ENCODE measurements at regions not wholly inside any gene's neighbourhood (a gene's known extent, or its start where the extent isn't known, plus 50 kb on each side); places are given as distances from the start of the nearest gene placed in this dataset.
A peak's percentile ranks its signal among the peaks of the same experiment; 100 is the strongest.

GRCh38 chr16:86372193-86372592 is 138.1 kb upstream of the FOXF1 start:
- H3K4me3 ChIP-seq (ENCODE audit: low read depth, low read length), result no peak overlapping the region
- TF ChIP-seq POLR2A (IDR thresholded peaks at IDR 0.05; ENCODE audit: extremely low read depth, insufficient read length) (no peak), MAX (IDR thresholded peaks at IDR 0.05; ENCODE audit: low read depth, low read length) (no peak), MYC (IDR thresholded peaks at IDR 0.05; ENCODE audit: low read depth, low read length) (no peak), CTCF (IDR thresholded peaks at IDR 0.05; ENCODE audit: low read depth, low read length) (no peak)
- DNase-seq (ENCODE audit: low read depth), result no peak

GRCh38 chr16:86373276-86373901 is 136.9 kb upstream of the FOXF1 start:
- DNase-seq (ENCODE audit: low read depth), result no peak
- TF ChIP-seq MYC (IDR thresholded peaks at IDR 0.05; ENCODE audit: low read depth, low read length) (no peak), MAX (IDR thresholded peaks at IDR 0.05; ENCODE audit: low read depth, low read length) (no peak), POLR2A (IDR thresholded peaks at IDR 0.05; ENCODE audit: extremely low read depth, insufficient read length) (no peak), CTCF (IDR thresholded peaks at IDR 0.05; ENCODE audit: low read depth, low read length) (no peak)
- H3K4me3 ChIP-seq (ENCODE audit: low read depth, low read length), result no peak overlapping the region

GRCh38 chr16:86374603-86375130 is 135.7 kb upstream of the FOXF1 start:
- no peak overlapping the region for H3K4me3 ChIP-seq (ENCODE audit: low read depth, low read length)
- DNase-seq (ENCODE audit: low read depth), result no peak
- TF ChIP-seq MYC (IDR thresholded peaks at IDR 0.05; ENCODE audit: low read depth, low read length) (no peak), CTCF (IDR thresholded peaks at IDR 0.05; ENCODE audit: low read depth, low read length) (no peak), POLR2A (IDR thresholded peaks at IDR 0.05; ENCODE audit: extremely low read depth, insufficient read length) (no peak), MAX (IDR thresholded peaks at IDR 0.05; ENCODE audit: low read depth, low read length) (no peak)

GRCh38 chr16:86375364-86375763 is 135.0 kb upstream of the FOXF1 start:
- TF ChIP-seq MAX (IDR thresholded peaks at IDR 0.05; ENCODE audit: low read depth, low read length) (no peak), MYC (IDR thresholded peaks at IDR 0.05; ENCODE audit: low read depth, low read length) (no peak), POLR2A (IDR thresholded peaks at IDR 0.05; ENCODE audit: extremely low read depth, insufficient read length) (no peak), CTCF (IDR thresholded peaks at IDR 0.05; ENCODE audit: low read depth, low read length) (no peak)
- no peak overlapping the region for H3K4me3 ChIP-seq (ENCODE audit: low read depth, low read length)
- DNase-seq (ENCODE audit: low read depth), result peak; percentile 15

- DNase-seq (ENCODE audit: low read depth), result no peak
- H3K4me3 ChIP-seq (ENCODE audit: low read depth, low read length), result no peak overlapping the region
- TF ChIP-seq MAX (IDR thresholded peaks at IDR 0.05; ENCODE audit: low read depth, low read length) (no peak), CTCF (IDR thresholded peaks at IDR 0.05; ENCODE audit: low read depth, low read length) (no peak), POLR2A (IDR thresholded peaks at IDR 0.05; ENCODE audit: extremely low read depth, insufficient read length) (no peak), MYC (IDR thresholded peaks at IDR 0.05; ENCODE audit: low read depth, low read length) (no peak)
Measured at GRCh38 chr16:86375851-86376250, 134.5 kb upstream of the FOXF1 start.
